ENCODE measurements at regions not wholly inside any gene's neighbourhood (a gene's known extent, or its start where the extent isn't known, plus 50 kb on each side); places are given as distances from the start of the nearest gene placed in this dataset.
"Not testable (repeated sequence)": the region's sequence is repeated elsewhere in the genome, so short reads cannot be mapped to it uniquely, and the experiment has no call there.

DNA sequence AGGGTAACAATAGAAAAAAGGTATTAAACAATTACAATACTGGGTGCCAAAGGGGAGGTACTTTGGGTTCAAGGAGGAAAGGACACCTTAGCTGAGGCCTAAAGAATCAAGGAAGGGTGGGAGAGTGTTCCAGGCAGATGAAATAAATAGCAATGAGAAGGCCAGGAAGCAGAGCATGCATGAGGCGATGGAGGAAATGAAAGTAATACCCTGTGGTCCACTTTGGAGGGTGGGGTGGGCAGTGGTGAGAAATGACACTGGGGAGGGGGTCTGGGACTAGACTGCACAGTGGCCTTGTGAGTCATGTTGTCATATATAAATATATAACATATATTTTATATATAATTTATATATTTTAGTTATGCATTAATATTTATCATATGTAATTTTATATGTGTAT, 55.9 kb downstream of the BHLHE40 start:
- DNase-seq, result no peak

DNA sequence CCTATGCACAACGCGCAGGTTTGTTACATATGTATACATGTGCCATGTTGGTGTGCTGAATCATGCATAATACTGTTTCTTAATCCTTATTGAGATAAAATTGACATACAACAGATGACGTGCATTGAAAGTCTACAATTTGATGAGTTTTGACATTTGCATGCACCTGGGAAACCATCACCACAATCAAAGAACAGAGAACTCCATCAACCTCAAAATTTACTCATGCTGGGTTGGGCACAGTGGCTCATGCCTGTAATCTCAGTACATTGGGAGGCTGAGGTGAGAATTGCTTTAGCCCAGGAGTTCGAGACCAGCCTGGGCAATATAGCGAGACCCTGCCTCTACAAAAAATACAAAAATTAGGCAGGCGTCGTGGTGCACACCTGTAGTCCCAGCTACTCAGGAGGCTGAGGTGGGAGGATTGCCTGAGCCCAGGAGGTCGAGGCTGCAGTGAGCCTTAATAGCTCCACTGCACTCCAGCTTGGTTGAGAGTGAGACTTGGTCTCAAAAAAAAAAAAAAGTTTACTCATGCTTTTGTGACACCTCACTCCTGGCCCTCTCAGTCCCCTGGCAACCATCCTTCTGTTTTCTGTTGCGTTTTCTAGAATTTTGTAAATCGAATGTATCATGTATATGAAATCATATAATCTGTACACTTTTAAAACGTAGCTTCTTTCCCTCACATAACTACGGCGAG, 56.6 kb downstream of the BHLHE40 start:
- DNase-seq, result no peak

DNA sequence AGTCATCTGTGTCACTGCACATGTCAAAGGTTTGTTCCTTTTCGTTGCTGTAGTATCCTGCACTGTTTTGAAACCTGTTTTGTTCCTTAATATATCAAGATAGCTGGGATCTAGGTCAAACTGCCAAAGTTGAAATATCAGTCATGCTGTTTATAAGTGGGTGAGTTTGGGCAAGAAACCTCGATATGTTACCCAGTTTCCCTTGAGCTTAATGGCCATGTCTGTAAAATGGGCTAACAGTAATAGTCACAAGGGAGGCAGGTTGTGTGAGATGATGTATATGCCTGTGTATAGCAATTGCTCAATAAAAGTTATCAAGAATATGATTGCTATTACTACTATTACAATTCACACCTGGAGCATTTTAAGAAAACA, 57.1 kb downstream of the BHLHE40 start:
- no peak for DNase-seq

DNA sequence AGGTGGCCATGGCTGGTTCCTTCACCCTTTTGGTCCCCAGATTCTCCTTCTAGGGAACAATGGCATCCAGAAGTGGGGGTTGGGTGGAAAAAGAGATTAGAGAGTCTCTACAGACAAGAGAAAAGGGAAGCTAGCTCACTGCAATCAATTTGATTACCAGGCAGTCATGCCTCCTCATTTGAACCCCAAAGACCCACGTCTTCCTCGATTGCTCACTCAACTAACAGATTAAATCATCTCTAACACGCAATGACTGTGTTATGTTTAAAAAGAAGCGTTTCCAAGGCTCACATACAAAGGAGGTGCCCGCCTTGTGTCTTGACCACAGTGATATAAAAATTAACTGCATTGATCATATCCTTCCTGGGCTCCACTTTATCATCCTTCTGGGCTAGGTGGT, 57.6 kb downstream of the BHLHE40 start:
- no peak for DNase-seq

DNA sequence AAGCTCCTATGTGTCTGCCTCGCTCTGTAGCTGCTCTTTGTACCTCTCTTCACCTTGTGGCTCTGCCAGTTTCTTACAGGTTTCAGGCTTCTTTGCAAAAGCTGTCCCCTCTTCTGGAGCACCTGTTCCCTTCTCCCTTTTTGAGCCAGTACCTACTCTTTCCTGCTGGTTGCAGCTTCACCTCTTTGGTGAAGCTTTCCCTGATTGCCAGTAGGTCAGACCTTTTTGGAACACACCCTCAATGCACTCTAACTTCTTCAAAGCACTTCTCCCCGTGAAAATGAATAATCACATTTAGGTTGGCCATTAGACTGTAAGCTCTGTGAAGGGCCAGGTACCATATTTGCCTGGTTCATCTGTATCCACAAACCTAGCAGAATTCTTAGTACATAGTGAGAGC, 60.3 kb downstream of the BHLHE40 start:
- no peak for DNase-seq

DNA sequence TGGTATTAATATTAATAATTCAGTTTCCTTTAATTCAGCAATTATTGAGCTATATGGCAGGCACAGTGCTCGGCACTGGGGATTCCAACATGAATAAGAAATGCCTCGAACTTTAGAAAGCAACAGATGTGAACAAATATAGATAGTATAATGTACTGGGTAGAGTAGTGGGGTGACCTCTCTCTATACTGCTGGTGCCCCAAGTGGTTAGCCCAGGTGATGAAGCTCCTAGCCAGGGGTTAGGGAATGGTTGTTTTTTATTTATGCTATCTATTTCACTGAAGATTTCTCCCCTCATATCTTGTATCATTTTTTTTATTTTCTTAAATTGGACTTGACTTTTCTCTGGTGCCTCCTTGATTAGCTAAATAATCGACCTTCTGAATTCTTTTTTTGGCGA, 62.1 kb downstream of the BHLHE40 start:
- no peak for DNase-seq

DNA sequence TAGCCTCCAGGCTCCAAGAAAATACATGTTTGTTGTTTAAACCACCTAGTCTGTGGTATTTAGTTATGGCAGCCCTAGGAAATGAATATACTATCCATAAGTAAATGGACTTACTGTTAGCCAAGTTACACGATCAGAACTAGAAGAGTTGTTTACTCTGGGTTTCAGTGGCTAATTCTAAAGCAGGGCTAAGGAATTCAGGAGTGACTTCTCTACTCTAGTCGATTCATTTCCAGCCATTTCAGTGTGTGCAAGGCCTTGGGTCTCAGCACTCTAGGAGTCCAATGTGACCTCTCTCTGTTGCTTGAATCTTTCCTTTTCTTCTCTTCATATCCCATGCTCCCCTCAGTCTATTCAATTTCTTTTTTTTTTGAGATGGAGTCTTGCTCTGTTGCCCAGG, 66.7 kb downstream of the BHLHE40 start:
- DNase-seq, result no peak

DNA sequence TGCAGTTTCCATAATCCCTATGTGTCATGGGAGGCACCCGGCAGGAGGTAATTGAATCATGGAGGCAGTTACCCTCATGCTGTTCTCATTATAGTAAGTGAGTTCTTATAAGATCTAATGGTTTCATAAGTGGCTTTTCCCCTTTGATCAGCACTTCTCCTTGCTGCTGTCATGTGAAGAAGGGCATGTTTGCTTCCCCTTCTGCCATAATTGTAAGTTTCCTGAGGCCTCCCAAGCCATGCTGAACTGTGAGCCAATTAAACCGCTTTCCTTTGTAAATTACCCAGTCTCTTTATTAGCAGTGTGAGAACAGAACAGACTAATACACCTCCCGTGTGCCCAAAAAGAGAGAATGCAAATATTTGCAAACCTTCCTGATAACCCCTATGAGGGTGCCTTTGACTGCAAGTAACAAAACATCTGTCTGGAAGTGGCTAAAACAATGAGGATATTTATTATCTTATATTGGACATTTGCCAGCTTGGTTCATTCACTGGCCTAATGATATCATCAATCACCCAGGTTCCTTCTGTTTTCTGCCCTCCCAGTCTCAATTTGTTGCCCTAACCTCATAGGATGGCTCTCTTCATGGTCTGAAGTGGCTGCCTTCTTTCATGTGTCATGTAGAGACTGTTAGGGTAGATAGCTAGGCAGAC, 68.7 kb downstream of the BHLHE40 start:
- no peak for DNase-seq

DNA sequence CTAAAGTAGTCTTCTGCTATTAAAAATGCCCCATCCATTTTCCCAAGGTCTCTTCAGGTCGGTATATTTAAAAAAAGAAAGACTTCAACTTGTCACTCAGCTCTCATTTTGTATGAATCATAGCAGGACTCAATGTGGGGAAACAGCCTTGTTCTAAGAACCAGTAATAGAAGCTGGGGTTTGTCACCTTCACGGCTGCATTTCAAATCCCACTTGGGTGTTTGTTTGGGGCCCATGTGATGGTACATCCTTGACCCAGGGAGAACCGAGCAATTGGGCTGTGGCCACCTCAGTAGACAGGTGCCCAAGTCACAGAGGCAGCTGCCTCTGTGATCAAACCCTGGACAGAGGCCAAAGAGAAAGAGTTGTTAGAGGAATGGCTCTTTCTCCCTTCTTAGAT, 70.3 kb upstream of the ARL8B start:
- no peak for DNase-seq

DNA sequence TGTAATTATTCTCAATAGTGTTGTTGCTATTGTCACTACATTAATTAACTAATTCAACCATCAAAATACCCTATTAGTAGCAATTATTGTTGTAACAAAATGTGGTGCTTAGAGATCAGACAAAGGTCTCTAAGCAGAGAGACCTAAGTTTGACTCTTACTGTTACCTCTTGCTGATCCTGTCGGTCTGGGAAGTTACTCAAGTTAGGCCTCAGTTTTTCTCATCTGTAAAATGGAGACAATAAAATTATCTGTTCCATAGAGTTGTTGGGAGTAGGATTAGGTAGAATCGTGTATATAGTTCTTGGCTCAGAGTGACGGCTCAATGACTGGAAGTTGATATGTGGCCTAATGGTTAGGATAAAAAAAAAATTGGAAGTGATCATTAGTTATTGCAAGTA, 69.8 kb upstream of the ARL8B start:
- DNase-seq, result no peak

DNA sequence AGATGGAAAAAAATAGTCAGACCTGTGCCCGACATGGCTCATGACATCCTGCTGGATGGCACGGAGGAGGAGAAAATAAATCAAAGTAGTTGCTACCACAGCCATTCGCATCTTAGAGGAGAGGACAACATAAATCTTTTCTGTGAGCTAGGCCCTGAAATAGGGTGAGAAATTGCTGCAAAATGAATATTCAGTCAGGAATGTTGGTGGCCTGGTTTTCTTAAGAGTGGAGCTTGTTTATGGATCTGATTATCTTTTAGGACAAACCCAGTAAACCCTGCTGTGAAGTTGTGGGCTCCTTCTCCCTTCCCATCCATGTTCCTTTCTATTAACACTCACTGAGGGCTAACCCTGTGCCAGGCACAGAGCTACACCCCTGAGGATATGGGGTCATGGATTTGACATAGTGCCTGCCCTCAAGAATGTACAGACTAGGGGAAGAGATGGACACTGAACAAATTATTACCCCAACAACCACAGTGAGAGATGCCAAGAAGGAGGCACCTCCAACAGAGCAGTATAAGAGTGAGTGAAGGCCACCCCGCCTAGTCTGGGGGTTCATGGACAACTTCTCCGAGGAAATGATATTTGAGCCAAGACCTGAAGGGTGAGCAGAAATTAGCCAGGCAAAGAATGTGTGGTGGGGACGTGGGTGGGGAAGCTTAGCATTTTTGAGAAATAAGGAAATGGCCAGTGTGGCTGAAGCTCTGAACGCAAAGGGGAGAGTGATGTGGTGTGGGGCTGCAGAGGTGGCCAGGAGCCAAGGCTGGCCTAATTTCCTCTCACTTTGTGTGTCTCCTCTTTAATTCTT, 68.9 kb upstream of the ARL8B start:
- no peak for DNase-seq

DNA sequence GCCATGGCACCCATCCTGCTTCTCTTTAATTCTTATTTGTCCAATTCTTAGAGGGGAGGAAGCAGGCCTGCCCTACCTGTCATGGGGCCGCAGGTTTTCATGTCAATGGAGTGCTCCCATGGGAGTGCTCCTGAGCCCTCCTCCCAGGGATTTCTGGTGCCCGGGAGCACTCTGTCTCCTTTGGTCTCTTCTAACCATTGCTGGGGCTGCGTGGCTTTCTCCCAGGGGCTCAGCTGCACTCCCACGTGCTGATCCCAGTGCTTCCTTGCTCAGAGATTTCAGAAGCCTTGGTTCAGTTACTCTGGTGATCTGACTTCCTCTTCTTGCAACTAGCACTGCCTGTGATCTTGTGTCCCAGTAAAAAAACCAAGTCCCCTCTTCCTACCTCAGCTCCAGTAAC, 68.0 kb upstream of the ARL8B start:
- no peak for DNase-seq

DNA sequence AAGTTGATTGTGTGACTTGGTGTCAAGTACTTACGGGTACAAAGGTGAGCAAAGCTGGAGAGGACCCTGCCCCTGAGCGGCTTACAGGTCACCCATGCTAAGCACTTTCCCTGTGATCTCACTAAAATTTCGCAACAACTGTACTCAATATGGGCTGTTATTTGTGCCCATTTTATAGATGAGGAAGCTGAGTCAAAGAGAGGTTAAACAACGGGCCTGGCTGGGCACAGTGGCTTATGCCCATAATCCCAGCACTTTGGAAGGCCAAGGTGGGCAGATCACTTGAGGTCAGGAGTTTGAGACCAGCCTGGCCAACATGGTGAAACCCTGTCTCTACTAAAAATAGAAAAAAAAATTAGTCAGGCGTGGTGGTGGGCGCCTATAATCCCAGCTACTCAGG, 67.5 kb upstream of the ARL8B start:
- DNase-seq, result not testable (repeated sequence)

DNA sequence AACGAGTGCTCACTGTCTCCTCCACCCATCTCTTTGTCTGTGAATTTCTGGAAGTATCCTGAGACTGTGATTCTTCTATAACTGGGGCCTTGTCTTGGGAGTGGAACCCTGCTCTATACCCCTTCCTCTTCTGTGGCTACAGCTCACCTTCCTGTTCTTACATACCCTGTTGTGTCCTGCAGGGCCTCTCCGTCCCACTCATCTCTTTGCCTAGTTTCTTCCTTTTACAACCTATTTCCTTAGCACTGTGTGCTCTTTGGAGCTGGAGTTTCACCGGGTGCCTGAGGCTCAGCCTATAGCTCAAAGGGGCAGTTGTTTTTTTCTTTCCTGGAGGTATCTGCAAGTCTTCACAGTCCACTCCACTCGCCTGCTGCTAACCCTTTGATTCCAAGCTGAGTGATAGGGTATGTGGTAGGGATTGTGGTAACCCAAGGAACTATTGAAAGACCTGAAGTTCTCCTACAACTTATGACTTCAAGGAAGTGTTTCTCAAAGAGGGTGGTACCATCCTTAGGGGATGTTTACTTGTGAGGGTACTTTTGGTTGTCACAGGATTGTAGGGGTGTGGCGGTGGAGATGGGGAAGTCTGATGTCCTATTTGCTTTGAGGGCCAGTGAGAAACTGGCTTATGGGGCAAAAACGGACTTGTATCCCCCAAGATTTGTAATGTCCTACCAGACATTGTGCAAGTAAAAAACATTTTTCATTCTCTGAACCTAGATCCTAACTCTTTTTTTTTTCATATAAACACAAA, 66.6 kb upstream of the ARL8B start:
- no peak for DNase-seq

DNA sequence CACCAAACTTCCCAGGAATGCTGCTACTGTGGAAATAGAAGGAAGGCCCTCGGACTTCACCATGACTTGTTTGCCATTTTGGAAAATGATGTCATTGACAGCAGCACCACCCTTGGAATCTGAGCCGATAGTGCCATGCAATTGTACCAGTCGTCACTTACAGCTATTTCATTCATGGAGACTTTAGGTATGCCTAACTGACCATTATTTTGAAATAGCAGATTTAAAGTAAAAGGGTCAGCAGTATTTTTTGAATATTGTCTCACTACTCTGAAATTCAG, 66.0 kb upstream of the ARL8B start:
- DNase-seq, result no peak

DNA sequence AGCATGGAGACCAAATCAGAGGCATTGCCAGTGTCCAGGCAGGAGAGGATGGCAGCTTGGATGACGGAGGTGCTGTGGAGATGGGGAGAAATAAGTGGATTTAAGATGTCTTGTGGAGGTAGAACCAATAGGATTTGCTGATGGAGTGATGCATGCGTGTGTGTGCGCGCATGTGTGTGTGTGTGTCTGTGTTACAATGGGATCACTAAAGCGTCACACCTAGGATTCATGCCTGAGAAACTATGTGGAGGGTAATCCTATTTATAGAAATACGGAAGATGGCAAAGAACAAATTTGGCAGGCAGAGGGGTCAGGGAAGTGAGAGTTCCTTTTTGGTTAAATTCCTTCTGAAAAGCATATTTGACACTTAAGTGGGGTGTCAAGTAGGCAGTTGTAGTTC, 64.8 kb upstream of the ARL8B start:
- no peak for DNase-seq

DNA sequence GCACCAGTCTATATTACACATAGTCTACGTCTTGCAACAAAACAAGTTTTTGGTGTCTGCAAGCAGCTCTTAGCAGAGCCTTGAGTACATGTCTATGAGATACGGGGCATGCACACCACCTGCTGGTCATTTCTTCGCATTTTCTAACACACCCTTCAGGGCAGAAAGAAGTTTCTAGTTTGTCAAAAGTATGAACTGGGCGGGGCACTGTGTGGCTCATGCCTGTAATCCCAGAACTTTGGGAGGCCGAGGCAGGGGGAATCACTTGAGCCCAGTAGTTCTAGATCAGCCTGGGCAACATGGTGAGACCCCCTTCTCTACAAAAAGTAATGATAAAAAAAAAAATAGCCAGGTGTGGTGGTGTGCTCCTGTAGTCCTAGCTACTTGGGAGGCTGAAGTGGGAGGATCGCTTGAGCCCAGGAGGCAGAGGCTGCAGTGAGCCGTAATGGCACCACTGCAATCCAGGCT, 64.2 kb upstream of the ARL8B start:
- DNase-seq, result peak; percentile 78

DNA sequence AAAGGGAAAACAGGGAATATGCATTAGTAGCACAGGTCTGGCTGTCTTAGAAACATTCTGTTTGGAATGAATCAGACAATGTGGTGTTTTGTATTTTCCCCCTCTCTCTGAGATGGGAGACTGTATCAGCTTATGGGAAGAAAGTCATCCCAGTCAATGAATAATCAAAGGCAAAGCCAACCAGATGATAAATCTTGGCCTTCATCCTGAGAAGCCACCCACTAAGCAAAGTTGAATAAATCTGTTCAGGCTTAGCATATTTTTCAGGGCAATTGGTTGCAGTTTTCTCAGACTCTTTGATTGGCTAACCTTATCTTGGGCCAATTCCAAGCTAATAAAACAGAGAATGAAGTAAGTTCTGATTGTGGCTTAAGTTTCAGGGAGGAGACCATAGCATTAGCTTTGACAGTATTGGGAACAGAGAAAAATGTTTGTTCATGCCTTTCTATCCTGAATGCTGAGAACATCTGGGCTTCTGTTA, 63.6 kb upstream of the ARL8B start:
- no peak for DNase-seq

DNA sequence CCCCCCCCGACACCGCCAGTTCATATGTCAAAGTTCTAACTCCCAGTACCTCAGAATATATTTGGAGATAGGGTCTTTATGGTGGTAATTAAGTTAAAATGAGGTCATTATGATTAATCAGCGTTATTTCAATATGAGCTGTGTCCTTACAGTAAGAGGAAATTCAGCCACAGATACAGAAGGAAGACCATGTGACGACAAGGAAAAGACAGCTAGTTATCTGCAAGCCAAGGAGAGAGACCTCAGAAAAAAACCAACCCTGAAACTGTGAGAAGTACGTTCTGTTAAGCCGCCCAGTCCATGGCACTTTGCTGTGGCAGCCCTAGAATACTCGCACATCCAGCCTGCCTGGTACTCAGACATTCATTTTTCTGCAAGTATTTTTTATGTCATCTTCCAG, 62.3 kb upstream of the ARL8B start:
- DNase-seq, result no peak

DNA sequence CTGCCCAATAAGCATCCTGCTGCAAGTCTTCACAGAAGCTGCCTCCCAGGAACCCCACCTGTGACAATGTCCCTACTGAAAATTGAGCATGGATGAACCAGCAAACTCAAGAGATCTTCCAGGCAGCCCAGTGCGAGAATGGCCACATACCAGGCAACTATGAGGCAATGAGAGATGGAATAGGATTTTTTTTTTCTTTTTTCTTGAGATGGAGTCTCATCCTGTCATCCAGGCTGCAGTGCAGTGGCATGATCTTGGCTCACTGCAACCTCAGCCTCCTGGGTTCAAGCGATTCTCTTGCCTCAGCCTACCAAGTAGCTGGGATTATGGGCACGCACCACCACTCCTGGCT, 60.9 kb upstream of the ARL8B start:
- DNase-seq, result no peak

DNA sequence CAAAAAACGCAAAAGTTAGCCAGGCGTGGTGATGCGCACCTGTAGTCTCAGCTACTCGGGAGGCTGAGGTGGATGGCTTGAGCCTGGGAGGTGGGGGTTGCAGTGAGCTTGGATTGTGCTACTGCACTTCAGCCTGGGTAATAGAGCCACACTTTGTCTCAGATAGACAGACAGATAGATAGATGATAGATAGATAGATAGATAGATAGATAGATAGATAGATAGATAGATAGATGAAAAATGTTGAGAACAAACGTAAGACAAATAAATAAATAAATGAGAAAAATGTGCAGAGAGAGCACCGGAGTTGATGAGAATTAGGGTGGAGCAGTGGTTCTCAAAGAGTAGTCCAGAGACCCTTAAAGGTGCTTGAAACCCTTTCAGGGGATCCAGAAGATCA, 58.4 kb upstream of the ARL8B start:
- no peak for DNase-seq

DNA sequence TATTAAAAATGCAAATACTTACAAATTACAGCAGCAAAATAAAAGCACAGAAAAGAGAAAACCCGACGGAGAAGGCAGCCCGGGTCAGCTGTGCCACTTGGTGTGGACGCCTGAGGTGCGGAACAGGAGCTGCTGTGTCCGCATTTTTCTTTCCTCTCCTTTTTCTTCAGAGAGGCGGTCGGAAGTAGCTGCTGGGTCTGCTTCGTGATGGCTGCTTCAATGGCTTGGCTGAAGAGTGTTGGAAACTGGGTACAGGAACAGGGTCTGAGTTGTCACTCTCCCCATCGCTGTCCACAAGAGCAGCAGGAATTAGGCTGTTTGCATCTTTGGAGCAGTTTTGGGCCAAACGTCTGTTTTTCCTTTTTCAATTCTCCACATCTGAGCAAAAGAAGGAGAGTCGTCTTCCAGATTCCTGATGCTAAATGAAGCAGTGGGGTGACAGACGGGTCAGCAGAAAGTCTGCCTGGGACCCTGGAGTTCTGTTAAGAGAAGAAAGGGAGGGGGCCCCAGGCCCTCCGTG, 53.5 kb upstream of the ARL8B start:
- DNase-seq, result no peak

DNA sequence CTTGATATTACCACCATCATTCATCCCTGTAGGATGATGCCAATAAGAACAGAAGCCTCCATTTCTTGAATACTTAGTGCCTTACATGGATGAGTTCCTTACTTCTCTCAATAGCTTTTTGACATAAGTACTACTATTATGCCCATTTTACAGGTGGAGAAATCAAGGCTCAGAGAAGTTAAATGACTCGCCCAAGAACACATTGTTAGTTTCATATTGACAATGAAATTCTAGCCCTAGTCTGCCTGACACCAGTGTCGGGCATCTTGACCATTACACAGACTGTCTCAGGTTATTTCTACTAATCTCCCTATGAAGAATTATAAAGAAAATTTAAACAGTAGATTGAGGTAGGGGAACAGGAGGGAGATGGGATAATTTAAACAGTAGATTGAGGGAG, 52.5 kb upstream of the ARL8B start:
- DNase-seq, result no peak
